ENCODE measurements at regions not wholly inside any gene's neighbourhood (a gene's known extent, or its start where the extent isn't known, plus 50 kb on each side); places are given as distances from the start of the nearest gene placed in this dataset.

- no peak for DNase-seq
These were observed 208.3 kb downstream of the TLE1 start for GRCh38 chr9:81480828-81481604.

DNA sequence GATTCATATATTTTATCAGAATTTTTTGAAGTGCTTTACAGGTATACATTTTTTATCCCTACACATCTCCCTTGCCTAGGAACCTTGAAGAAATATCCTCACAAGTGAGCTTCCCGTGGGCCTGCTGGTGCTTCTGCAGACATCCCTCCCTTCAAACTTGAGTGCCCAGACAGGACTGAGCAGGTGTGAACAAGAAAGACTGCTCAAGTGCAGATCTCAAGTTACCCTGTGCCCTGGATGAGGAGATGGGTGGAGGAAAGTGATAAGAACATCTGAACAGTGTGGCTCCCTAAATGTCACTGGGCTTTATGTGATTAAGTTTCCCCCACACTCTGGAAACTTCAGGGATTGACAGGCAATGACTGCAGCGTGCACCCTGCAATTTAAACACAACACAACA lies 209.8 kb downstream of the TLE1 start:
- no peak for DNase-seq

- DNase-seq: no peak
These were observed 211.7 kb downstream of the TLE1 start for GRCh38 chr9:81477669-81478068.

DNA sequence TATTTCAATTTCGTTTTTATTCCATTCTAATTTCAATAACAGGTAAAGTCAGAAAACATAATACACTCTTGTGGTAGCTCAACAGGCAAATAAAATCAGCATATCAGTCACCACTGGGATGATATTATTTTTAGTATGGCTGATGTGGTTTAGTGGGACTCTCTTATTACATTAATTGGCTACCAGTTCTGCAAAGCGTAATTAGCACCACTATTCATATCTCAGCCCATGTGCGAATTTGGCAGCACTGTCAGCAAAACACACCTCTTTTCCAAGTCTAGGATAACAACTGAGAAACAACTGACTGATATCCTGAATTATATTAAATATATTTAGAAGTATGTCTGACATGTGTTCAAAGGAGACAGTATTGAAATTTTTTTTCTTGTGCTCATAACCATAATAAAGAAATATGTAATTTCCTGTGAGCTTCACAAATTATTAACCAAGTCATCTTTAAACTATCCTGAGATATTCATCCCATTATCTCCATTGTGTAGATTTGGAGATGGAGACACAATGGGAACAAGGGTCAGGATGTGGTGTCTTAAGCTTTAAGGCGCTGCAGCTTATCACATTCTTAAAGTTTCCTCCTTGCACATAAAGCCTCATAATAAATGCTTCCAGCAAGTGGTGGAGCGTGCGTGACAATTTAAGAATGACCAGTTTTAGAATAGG lies 212.4 kb downstream of the TLE1 start:
- DNase-seq: no peak

DNA sequence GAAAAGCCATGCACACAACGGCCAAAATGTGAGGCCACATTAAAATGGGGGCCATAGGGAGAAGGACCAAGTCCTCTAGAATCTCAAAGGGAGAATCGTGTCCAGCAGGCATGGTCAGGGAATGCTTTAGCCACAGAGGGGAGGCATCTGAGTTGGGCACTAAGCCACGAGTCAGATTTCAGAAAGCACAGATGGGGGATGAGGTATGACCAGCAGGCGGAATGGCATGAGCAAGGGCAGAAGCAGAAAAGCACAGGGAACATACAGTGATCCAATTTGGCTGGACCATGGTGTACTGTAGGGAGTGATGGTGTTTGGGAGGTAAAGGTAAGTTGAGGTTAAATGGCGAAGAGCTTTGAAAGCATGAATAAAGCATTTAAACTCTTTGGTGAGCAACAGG lies 214.6 kb downstream of the TLE1 start:
- no peak for DNase-seq

GRCh38 chr9:81474125-81474524 lies 215.2 kb downstream of the TLE1 start:
- DNase-seq: no peak

DNA sequence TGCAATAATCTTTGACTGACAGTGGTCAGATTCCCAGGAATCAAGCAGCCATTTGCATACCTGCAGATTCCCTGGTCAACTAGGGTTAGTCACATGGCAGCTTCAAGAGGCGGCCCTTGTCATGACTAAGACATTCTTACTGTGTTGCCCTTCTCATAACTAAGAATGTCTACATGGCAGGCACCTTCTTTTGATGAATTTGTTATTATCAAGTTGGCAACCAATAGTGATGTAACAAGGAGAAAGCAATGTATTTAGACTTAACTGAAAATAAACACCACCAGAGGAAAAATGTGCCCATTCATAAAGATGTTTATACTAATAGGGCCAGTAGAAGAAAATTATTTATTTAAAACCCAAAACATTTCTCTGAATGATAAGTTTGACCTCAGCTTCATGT lies 215.6 kb downstream of the TLE1 start:
- DNase-seq: no peak

DNA sequence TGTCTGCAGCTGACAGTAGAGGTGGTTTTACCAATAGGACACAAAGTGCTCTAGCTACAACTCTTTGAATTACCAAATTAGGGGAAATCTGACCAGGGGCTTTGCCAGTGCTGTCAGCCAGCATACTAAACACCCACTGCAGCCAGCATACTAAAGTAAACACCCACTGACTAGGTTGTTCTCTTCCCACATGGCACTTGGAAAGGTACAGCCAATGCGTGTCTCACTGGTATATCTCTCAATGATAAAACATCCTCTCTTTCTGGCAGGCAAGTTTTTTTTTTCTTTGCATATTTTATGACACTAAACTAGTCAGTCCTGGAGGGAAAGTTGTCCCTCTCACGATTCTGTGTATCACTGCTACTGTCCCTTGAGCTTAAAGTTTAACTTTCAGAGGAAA lies 216.1 kb downstream of the TLE1 start:
- DNase-seq: no peak

GRCh38 chr9:81472701-81473100 lies 216.6 kb downstream of the TLE1 start:
- no peak for DNase-seq

GRCh38 chr9:81470864-81471263 lies 218.5 kb downstream of the TLE1 start:
- no peak for DNase-seq

DNA sequence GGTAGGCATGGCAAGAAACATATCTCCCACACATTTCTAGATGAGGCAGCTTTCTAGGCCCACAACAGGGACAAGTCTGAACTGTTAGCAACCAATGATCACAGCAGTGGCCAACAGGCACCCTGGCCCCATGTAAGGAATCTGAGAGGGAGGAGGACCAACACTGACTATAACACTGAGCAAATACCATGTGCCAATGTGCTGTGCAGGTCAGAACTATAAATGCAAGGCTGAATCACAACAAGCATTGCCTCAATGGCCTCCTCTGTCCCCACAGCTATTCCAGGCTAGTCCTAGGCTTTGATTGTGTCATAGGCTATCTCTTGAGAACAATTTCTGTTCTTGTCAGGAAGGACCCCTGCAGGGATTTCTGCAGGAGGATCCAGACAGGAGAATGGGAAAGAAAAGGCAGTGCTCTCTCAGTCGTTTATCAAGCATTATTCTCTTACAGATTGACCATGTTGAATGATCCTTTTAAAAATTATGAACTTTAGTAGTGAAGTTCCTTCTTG lies 221.2 kb downstream of the TLE1 start:
- no peak for DNase-seq

DNA sequence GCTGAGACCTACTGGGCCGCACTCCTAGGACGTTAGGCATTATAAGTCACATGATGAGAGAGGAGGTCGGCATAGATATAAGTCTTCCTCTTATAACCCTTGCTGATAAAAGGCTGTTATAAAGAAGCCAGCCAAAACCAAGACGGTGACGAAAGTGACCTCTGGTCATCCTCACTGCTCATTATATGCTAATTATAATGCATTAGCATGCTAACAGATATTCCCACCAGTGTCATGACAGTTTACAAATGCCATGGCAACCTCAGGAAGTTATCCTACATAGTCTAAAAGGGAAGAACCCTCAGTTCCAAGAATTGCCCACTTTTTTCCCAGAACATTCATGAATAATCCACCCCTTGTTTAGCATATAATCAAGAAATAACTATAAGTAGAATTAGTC lies 222.4 kb downstream of the TLE1 start:
- DNase-seq: no peak

- DNase-seq: no peak
These were observed 223.8 kb downstream of the TLE1 start for GRCh38 chr9:81465468-81466011.

GRCh38 chr9:81462801-81463200 lies 226.5 kb downstream of the TLE1 start:
- no peak for DNase-seq

- no peak for DNase-seq
These were observed 228.2 kb downstream of the TLE1 start for GRCh38 chr9:81461196-81461595.

DNA sequence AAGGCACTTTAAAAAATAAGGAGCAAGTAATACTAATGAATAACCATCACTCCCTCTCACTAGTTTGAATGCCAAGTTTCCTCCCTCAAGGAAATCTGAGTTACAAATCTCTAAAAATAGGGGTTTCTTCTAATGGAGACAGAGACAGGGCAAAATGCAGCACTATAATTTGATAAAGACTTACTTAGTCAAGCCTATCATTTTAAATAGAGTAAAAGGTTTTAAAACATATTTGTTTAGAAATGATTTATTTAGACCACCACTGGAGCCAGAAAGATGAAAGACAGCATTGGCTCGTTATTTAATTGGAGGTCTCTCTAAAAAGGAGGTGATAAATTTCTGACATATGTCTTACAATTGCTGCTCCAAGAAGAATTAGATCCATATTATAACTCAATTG lies 228.7 kb downstream of the TLE1 start:
- no peak for DNase-seq

DNA sequence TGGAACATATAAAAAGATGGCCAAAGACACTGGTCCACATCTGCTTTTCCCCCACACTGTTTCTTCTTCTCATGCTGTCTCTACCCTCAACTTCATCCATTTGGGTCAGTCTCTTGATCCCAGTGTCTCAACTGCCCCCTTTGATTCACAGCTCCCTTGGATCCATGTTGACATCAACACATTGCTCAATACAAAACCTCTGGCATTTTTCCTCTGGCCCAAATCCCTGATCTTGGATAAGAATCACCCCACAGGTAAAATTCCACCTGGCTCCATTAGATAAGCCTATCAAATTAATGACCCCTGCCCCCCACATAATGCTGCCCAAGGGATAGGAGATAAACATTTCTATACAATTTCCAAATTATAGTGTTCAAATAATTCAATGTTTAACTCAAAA lies 229.8 kb downstream of the TLE1 start:
- no peak for DNase-seq

DNA sequence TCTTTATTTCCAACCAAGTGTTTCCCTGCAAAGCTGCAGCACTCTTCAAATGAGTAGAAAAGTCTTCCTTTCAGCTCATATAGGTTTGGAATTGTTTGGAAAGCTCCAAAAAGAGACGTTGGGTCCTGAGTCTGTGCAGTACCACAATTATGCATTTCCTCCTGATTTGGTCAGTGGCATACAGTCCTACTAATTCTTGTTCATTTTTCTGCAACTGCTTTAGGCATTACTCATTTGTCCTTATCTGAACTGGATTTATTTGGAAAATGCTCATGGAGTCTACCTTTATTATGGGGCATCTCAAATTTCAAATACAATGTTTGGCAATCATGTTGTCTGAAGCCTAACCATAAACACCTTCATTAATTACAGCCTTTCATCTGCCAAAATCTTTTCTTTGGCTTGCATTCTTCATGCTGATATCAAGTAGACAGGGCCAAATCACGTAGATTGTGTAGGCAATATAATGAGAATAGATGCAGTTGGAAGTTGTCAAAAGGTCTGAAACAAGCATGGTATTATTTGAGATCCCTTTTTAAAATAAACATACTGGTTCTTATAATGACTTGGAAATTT lies 232.8 kb downstream of the TLE1 start:
- DNase-seq: no peak

DNA sequence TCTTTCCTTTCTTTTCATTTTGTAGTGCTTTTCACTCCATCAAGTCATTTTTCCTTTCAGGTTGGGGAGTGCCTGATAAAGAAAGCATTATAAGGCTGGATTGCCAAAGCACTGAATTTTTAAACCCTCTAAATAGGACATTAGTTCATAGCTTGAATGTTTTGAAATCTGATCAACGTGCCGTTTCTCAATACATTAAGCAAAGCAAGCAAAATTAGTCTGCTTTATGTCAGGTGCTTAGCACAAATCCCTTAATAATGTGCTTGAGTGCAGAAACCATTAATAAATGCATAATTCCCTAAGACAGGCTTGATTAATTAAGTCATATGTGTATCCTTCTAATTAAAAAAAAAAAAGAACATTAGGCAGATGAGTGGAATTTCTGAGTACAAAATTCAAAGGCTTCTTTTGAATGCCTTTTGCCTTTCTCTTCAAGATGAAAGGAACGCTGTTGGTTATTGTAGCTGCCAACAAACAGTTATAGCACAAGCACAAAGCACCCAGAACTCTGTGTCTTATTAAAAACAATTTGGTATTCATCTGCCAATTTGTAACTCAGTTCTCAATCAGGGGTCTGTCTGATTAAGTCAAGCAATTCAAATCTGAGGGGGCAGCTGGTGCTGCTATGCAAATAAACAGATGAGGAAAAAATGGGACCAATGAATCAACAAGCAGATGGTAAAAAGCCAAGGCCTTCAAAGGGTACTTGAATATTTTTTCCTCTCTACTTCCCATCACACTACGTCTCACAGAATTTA lies 233.7 kb downstream of the TLE1 start:
- no peak for DNase-seq

- no peak for DNase-seq
These were observed 243.9 kb downstream of the TLE1 start for GRCh38 chr9:81445331-81445921.

GRCh38 chr9:81431641-81432040 lies 257.7 kb downstream of the TLE1 start:
- DNase-seq: no peak

DNA sequence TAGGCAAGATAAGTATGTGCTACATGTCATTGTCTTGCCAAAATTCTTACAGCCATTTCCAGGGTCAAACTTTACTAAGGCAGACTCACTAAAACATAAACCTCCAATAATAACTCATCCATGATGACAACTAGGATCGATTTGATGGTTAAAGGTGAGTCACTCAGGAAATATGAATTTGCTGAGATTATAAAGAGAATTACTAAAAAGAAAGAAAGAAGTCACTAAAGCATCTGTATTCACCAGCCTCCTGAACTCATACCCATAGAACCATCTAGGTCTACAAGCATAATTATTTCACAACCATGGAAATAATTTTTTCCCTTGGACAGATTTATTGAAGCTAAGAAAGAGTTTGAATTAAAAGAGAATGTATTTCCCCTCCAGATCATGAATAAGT lies 258.6 kb downstream of the TLE1 start:
- no peak for DNase-seq
